Calu3 (cell line): ENCODE measurements at regions not wholly inside any gene's neighbourhood (a gene's known extent, or its start where the extent isn't known, plus 50 kb on each side); places are given as distances from the start of the nearest gene placed in this dataset.
A peak's percentile ranks its signal among the peaks of the same experiment; 100 is the strongest.
"Not testable (repeated sequence)": the region's sequence is repeated elsewhere in the genome, so short reads cannot be mapped to it uniquely, and the experiment has no call there.

Experiments
- BruUV-seq: library from RNA; stranded (reverse); fragments of 400-500 nt; replicated peaks from 2 replicates; lab custom pipeline; 2021; lab: Mats Ljungman, UMichigan
- CTCF ChIA-PET: fragments of 300-600 bp; sonication (Branson Sonifier 250); formaldehyde crosslinking; loops from one replicate; lab custom pipeline; 2022; ENCODE audit warnings: antibody characterized with exemption; lab: Charles Lee
- DNase-seq: peaks from one replicate; pipeline ENCODE4 v3.0.0; 2022
- H3K27ac Mint-ChIP-seq: one replicate; pipeline ENCODE4 v1.8.0; 2022; ENCODE audit warnings: mixed read lengths; ENCODE audit not compliant: unreplicated experiment
- H3K27me3 Mint-ChIP-seq: one replicate; pipeline ENCODE4 v1.8.0; 2022; ENCODE audit warnings: mixed read lengths; ENCODE audit not compliant: unreplicated experiment
- H3K36me3 Mint-ChIP-seq: one replicate; pipeline ENCODE4 v1.8.0; 2022; ENCODE audit warnings: mild to moderate bottlenecking, moderate library complexity, mixed read lengths; ENCODE audit not compliant: insufficient read depth, unreplicated experiment
- H3K4me1 Mint-ChIP-seq: one replicate; pipeline ENCODE4 v1.8.0; 2022; ENCODE audit warnings: mild to moderate bottlenecking, low read depth, mixed read lengths; ENCODE audit not compliant: unreplicated experiment
- H3K4me3 Mint-ChIP-seq: one replicate; pipeline ENCODE4 v1.8.0; 2022; ENCODE audit warnings: mild to moderate bottlenecking, low read depth, moderate library complexity, mixed read lengths; ENCODE audit not compliant: unreplicated experiment
- H3K9me3 Mint-ChIP-seq: one replicate; pipeline ENCODE4 v1.8.0; 2022; ENCODE audit warnings: low read depth, mixed read lengths; ENCODE audit not compliant: unreplicated experiment
- CTCF ChIP-seq: fragments of 200-600 bp; IDR thresholded peaks from one replicate; pipeline ENCODE4 v1.8.0; 2022; ENCODE audit warnings: antibody characterized with exemption; ENCODE audit not compliant: unreplicated experiment
- intact Hi-C: fragments of 100-400 bp; cut with micrococcal nuclease; formaldehyde crosslinking; loops from one replicate; pipeline ENCODE4 v1.10.0; 2022; ENCODE audit not compliant: unreplicated experiment

- peak overlapping the region; percentile 92 for H3K27ac Mint-ChIP-seq
- intact Hi-C loops: no loop called here
- DNase-seq: peak; percentile 55
- BruUV-seq: no TSS peak
- H3K27me3 Mint-ChIP-seq: no peaks in the 10 kb centered on the region
- no peaks in the 10 kb centered on the region for H3K36me3 Mint-ChIP-seq
- H3K9me3 Mint-ChIP-seq: peaks cover 2% of the 10 kb centered on the region
- H3K4me1 Mint-ChIP-seq: peaks cover 23% of the 10 kb centered on the region
- CTCF ChIA-PET: no interaction called here
- H3K4me3 Mint-ChIP-seq: peak overlapping the region; percentile 11
- no peak for TF ChIP-seq CTCF
These were observed 132.2 kb upstream of the CAV2 start for GRCh38 chr7:116367171-116367813.

GRCh38 chr7:116368965-116369364 is 130.6 kb upstream of the CAV2 start:
- no peak overlapping the region for H3K4me3 Mint-ChIP-seq
- no peak for TF ChIP-seq CTCF
- no peaks in the 10 kb centered on the region for H3K27me3 Mint-ChIP-seq
- CTCF ChIA-PET: interaction anchor here (0.6 to 1.1 kb wide), 3 partner anchors 12 to 1519 kb away, joined by 3 read pairs; no protein-coding TSS in a partner anchor
- H3K36me3 Mint-ChIP-seq: no peaks in the 10 kb centered on the region
- no peak overlapping the region for H3K27ac Mint-ChIP-seq
- intact Hi-C loops: no loop called here
- H3K4me1 Mint-ChIP-seq: peaks cover 23% of the 10 kb centered on the region
- DNase-seq: no peak
- peaks cover 4% of the 10 kb centered on the region for H3K9me3 Mint-ChIP-seq
- BruUV-seq: no TSS peak

- H3K27me3 Mint-ChIP-seq, H3K27ac Mint-ChIP-seq, CTCF ChIA-PET, H3K9me3 Mint-ChIP-seq, H3K4me3 Mint-ChIP-seq, H3K36me3 Mint-ChIP-seq, BruUV-seq, DNase-seq, intact Hi-C loops: not testable (repeated sequence)
- H3K4me1 Mint-ChIP-seq: peaks cover 22% of the 10 kb centered on the region
These were observed 128.0 kb upstream of the CAV2 start for GRCh38 chr7:116371536-116371935.

GRCh38 chr7:116373229-116373628 is 126.3 kb upstream of the CAV2 start:
- H3K4me1 Mint-ChIP-seq, H3K4me3 Mint-ChIP-seq, intact Hi-C loops, CTCF ChIA-PET, BruUV-seq, H3K36me3 Mint-ChIP-seq, H3K27ac Mint-ChIP-seq, H3K27me3 Mint-ChIP-seq, DNase-seq, H3K9me3 Mint-ChIP-seq: not testable (repeated sequence)

- no peaks in the 10 kb centered on the region for H3K36me3 Mint-ChIP-seq
These were observed 121.8 kb upstream of the CAV2 start for GRCh38 chr7:116377721-116378120.

More at GRCh38 chr7:116377721-116378120, 121.8 kb upstream of the CAV2 start:
- no peak for DNase-seq
- TF ChIP-seq CTCF: no peak
- CTCF ChIA-PET: no interaction called here
- intact Hi-C loops: no loop called here
- H3K4me3 Mint-ChIP-seq: no peak overlapping the region
- no peak overlapping the region for H3K27ac Mint-ChIP-seq
- H3K27me3 Mint-ChIP-seq: no peaks in the 10 kb centered on the region
- H3K4me1 Mint-ChIP-seq: peaks cover 5% of the 10 kb centered on the region
- BruUV-seq: no TSS peak
- H3K9me3 Mint-ChIP-seq: no peaks in the 10 kb centered on the region
